MM.1S (cell line): ENCODE measurements at regions not wholly inside any gene's neighbourhood (a gene's known extent, or its start where the extent isn't known, plus 50 kb on each side); places are given as distances from the start of the nearest gene placed in this dataset.
"Not testable (repeated sequence)": the region's sequence is repeated elsewhere in the genome, so short reads cannot be mapped to it uniquely, and the experiment has no call there.

Source experiments
- DNase-seq: peaks from one replicate; pipeline ENCODE4 v3.0.0-alpha.2; 2015
- H2AFZ ChIP-seq: fragments of 300-600 bp; sonication (generic); 2 replicates; pipeline ENCODE4 v1.6.0; 2016; ENCODE audit warnings: antibody characterized with exemption, low read length
- H3F3A ChIP-seq: fragments of 300-600 bp; sonication (generic); 2 replicates; pipeline ENCODE4 v1.6.1; 2016; ENCODE audit warnings: mild to moderate bottlenecking, antibody characterized with exemption, low read length, moderate library complexity, mixed read lengths; ENCODE audit not compliant: insufficient read depth
- H3K27ac ChIP-seq: fragments of 300-600 bp; sonication (generic); 2 replicates; pipeline ENCODE4 v1.5.1; 2016; ENCODE audit warnings: mild to moderate bottlenecking, low read length
- H3K27me3 ChIP-seq: fragments of 300-600 bp; sonication (generic); replicated peaks from 2 replicates; pipeline ENCODE4 v1.6.0; 2016; ENCODE audit warnings: low read length; ENCODE audit not compliant: insufficient read depth
- H3K36me3 ChIP-seq: fragments of 300-600 bp; sonication (generic); replicated peaks from 2 replicates; pipeline ENCODE4 v1.6.1; 2016; ENCODE audit warnings: mild to moderate bottlenecking, low read length, mixed read lengths; ENCODE audit not compliant: insufficient read depth
- H3K4me1 ChIP-seq: fragments of 300-600 bp; sonication (generic); 2 replicates; pipeline ENCODE4 v1.6.1; 2016; ENCODE audit warnings: low read length, mixed read lengths
- H3K4me2 ChIP-seq: fragments of 300-600 bp; sonication (generic); 2 replicates; pipeline ENCODE4 v1.6.0; 2016; ENCODE audit warnings: low read depth, low read length
- H3K4me3 ChIP-seq: fragments of 300-600 bp; sonication (generic); 2 replicates; pipeline ENCODE4 v1.5.1; 2016; ENCODE audit warnings: low read length, mixed read lengths
- H3K79me2 ChIP-seq: fragments of 300-600 bp; sonication (generic); 2 replicates; pipeline ENCODE4 v1.6.1; 2016; ENCODE audit warnings: mixed run types, low read length, mixed read lengths
- H3K9ac ChIP-seq: fragments of 300-600 bp; sonication (generic); 2 replicates; pipeline ENCODE4 v1.6.1; 2016; ENCODE audit warnings: low read length, mixed read lengths
- H3K9me2 ChIP-seq: fragments of 300-600 bp; sonication (generic); replicated peaks from 2 replicates; pipeline ENCODE4 v1.6.1; 2016; ENCODE audit warnings: mild to moderate bottlenecking, low read length, mixed read lengths; ENCODE audit not compliant: insufficient read depth
- H3K9me3 ChIP-seq: fragments of 300-600 bp; sonication (generic); replicated peaks from 2 replicates; pipeline ENCODE4 v1.6.1; 2016; ENCODE audit warnings: mild to moderate bottlenecking, low read length, mixed read lengths; ENCODE audit not compliant: insufficient read depth
- H4K20me1 ChIP-seq: fragments of 300-600 bp; sonication (generic); 2 replicates; pipeline ENCODE4 v1.6.1; 2016; ENCODE audit warnings: mild to moderate bottlenecking, low read length, moderate library complexity, mixed read lengths; ENCODE audit not compliant: insufficient read depth
- EZH2 ChIP-seq: fragments of 300-600 bp; sonication (generic); optimal IDR thresholded peaks from 2 replicates; pipeline ENCODE3; 2017; ENCODE audit warnings: low read depth, mild to moderate bottlenecking, antibody characterized with exemption, low read length, mixed read lengths
- EZH2phosphoT487 ChIP-seq: fragments of 300-600 bp; sonication (generic); IDR thresholded peaks from 2 replicates; pipeline ENCODE4 v1.6.1; 2018; ENCODE audit warnings: antibody characterized with exemption, low read length
- TF ChIP-seq, protein P1 (sequence below): fragments of 300-600 bp; sonication (generic); IDR thresholded peaks from 2 replicates; pipeline ENCODE4 v1.5.1; 2016; ENCODE audit warnings: antibody characterized with exemption, low read length, mixed read lengths

DNA sequence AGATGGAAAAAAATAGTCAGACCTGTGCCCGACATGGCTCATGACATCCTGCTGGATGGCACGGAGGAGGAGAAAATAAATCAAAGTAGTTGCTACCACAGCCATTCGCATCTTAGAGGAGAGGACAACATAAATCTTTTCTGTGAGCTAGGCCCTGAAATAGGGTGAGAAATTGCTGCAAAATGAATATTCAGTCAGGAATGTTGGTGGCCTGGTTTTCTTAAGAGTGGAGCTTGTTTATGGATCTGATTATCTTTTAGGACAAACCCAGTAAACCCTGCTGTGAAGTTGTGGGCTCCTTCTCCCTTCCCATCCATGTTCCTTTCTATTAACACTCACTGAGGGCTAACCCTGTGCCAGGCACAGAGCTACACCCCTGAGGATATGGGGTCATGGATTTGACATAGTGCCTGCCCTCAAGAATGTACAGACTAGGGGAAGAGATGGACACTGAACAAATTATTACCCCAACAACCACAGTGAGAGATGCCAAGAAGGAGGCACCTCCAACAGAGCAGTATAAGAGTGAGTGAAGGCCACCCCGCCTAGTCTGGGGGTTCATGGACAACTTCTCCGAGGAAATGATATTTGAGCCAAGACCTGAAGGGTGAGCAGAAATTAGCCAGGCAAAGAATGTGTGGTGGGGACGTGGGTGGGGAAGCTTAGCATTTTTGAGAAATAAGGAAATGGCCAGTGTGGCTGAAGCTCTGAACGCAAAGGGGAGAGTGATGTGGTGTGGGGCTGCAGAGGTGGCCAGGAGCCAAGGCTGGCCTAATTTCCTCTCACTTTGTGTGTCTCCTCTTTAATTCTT is 68.9 kb upstream of the ARL8B start:
- Histone ChIP-seq H3K9me2 (no peaks in the 10 kb centered on the region), H3K79me2 (no peaks in the 10 kb centered on the region), H3K4me1 (no peaks in the 10 kb centered on the region), H3K9me3 (no peaks in the 10 kb centered on the region), H3K4me2 (no peak overlapping the region), H3K27me3 (no peaks in the 10 kb centered on the region), H4K20me1 (no peaks in the 10 kb centered on the region), H3K36me3 (no peaks in the 10 kb centered on the region), H3K27ac (no peak overlapping the region), H3F3A (no peaks in the 10 kb centered on the region), H3K4me3 (no peak overlapping the region), H2AFZ (no peak overlapping the region), H3K9ac (no peak overlapping the region)
- no peak for DNase-seq
- TF ChIP-seq EZH2 (no peak), EZH2phosphoT487 (no peak)
- TF ChIP-seq, protein P1, sequence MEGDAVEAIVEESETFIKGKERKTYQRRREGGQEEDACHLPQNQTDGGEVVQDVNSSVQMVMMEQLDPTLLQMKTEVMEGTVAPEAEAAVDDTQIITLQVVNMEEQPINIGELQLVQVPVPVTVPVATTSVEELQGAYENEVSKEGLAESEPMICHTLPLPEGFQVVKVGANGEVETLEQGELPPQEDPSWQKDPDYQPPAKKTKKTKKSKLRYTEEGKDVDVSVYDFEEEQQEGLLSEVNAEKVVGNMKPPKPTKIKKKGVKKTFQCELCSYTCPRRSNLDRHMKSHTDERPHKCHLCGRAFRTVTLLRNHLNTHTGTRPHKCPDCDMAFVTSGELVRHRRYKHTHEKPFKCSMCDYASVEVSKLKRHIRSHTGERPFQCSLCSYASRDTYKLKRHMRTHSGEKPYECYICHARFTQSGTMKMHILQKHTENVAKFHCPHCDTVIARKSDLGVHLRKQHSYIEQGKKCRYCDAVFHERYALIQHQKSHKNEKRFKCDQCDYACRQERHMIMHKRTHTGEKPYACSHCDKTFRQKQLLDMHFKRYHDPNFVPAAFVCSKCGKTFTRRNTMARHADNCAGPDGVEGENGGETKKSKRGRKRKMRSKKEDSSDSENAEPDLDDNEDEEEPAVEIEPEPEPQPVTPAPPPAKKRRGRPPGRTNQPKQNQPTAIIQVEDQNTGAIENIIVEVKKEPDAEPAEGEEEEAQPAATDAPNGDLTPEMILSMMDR, result no peak

DNA sequence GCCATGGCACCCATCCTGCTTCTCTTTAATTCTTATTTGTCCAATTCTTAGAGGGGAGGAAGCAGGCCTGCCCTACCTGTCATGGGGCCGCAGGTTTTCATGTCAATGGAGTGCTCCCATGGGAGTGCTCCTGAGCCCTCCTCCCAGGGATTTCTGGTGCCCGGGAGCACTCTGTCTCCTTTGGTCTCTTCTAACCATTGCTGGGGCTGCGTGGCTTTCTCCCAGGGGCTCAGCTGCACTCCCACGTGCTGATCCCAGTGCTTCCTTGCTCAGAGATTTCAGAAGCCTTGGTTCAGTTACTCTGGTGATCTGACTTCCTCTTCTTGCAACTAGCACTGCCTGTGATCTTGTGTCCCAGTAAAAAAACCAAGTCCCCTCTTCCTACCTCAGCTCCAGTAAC is 68.0 kb upstream of the ARL8B start:
- no peak overlapping the region for H3K27ac ChIP-seq
- no peaks in the 10 kb centered on the region for H3K27me3 ChIP-seq
- no peaks in the 10 kb centered on the region for H3K9me2 ChIP-seq
- no peaks in the 10 kb centered on the region for H4K20me1 ChIP-seq
- DNase-seq, result no peak
- H2AFZ ChIP-seq, result no peak overlapping the region
- no peaks in the 10 kb centered on the region for H3K9me3 ChIP-seq
- TF ChIP-seq EZH2 (no peak), EZH2phosphoT487 (no peak)
- TF ChIP-seq, protein P1, result no peak
- no peaks in the 10 kb centered on the region for H3K36me3 ChIP-seq
- no peak overlapping the region for H3K4me2 ChIP-seq
- no peaks in the 10 kb centered on the region for H3K4me1 ChIP-seq
- no peak overlapping the region for H3K4me3 ChIP-seq
- no peaks in the 10 kb centered on the region for H3K79me2 ChIP-seq
- no peak overlapping the region for H3K9ac ChIP-seq
- no peaks in the 10 kb centered on the region for H3F3A ChIP-seq

DNA sequence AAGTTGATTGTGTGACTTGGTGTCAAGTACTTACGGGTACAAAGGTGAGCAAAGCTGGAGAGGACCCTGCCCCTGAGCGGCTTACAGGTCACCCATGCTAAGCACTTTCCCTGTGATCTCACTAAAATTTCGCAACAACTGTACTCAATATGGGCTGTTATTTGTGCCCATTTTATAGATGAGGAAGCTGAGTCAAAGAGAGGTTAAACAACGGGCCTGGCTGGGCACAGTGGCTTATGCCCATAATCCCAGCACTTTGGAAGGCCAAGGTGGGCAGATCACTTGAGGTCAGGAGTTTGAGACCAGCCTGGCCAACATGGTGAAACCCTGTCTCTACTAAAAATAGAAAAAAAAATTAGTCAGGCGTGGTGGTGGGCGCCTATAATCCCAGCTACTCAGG is 67.5 kb upstream of the ARL8B start:
- not testable (repeated sequence) for H3F3A ChIP-seq, H3K27ac ChIP-seq, H3K79me2 ChIP-seq, H3K36me3 ChIP-seq, H2AFZ ChIP-seq, DNase-seq, H3K4me3 ChIP-seq, H3K9ac ChIP-seq, H4K20me1 ChIP-seq, H3K4me2 ChIP-seq, H3K9me3 ChIP-seq, H3K4me1 ChIP-seq, H3K27me3 ChIP-seq, H3K9me2 ChIP-seq

DNA sequence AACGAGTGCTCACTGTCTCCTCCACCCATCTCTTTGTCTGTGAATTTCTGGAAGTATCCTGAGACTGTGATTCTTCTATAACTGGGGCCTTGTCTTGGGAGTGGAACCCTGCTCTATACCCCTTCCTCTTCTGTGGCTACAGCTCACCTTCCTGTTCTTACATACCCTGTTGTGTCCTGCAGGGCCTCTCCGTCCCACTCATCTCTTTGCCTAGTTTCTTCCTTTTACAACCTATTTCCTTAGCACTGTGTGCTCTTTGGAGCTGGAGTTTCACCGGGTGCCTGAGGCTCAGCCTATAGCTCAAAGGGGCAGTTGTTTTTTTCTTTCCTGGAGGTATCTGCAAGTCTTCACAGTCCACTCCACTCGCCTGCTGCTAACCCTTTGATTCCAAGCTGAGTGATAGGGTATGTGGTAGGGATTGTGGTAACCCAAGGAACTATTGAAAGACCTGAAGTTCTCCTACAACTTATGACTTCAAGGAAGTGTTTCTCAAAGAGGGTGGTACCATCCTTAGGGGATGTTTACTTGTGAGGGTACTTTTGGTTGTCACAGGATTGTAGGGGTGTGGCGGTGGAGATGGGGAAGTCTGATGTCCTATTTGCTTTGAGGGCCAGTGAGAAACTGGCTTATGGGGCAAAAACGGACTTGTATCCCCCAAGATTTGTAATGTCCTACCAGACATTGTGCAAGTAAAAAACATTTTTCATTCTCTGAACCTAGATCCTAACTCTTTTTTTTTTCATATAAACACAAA is 66.6 kb upstream of the ARL8B start:
- Histone ChIP-seq H3K4me2 (no peak overlapping the region), H3F3A (no peaks in the 10 kb centered on the region), H3K27me3 (no peaks in the 10 kb centered on the region), H2AFZ (no peak overlapping the region), H3K27ac (no peak overlapping the region), H3K9ac (no peak overlapping the region), H3K9me2 (no peaks in the 10 kb centered on the region), H3K4me1 (no peaks in the 10 kb centered on the region), H3K36me3 (no peaks in the 10 kb centered on the region), H4K20me1 (no peaks in the 10 kb centered on the region), H3K4me3 (no peak overlapping the region), H3K79me2 (no peaks in the 10 kb centered on the region), H3K9me3 (no peaks in the 10 kb centered on the region)
- DNase-seq, result no peak
- TF ChIP-seq EZH2phosphoT487 (no peak), EZH2 (no peak)
- TF ChIP-seq, protein P1, result no peak
